ENCODE measurements at regions not wholly inside any gene's neighbourhood (a gene's known extent, or its start where the extent isn't known, plus 50 kb on each side); places are given as distances from the start of the nearest gene placed in this dataset.

DNA sequence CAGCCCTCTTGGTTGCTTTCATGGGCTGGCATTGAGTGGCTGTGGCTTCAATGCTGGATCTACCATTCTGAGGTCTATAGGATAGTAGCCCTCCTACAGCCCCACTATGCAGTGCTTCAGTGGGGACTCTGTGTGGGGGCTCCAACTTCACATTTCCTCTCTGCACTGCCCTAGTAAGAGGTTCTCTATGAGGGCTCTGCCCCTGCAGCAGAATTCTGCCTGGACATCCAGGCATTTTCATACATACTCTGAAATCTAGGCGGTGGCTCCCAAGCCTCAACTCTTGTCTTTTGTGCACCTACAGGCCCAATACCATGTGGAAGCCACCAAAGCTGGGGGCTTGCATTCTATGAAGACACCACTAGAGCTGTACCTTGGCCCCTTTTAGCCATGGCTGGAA, 195.8 kb downstream of the IGSF11 start:
- TF ChIP-seq EZH2 (IDR thresholded peaks at IDR 0.05; ENCODE audit: insufficient read depth, poor library complexity, severe bottlenecking) = no peak
- TF ChIP-seq EZH2phosphoT487 (IDR thresholded peaks at IDR 0.05; ENCODE audit: insufficient read depth, low read depth) = no peak

Measured in GM23248 (cell line).